Thoracic aorta (tissue), 2 donors: ENCODE measurements at regions not wholly inside any gene's neighbourhood (a gene's known extent, or its start where the extent isn't known, plus 50 kb on each side); places are given as distances from the start of the nearest gene placed in this dataset.

Source experiments
- ATAC-seq: fragments of 150-250 bp; one replicate; pipeline ENCODE4 v1.8.0; 2017; ENCODE audit warnings: low read depth; ENCODE audit not compliant: insufficient number of reproducible peaks, low FRiP score
- DNase-seq: peaks from one replicate; pipeline ENCODE4 v3.0.0-alpha.2; 2020; ENCODE audit warnings: low spot score
- H3K27ac ChIP-seq, 2 donors: fragments of 200-600 bp; sonication (generic); 1 replicate in 1 of 2; 2 replicates in 1 of 2; pipeline ENCODE4 v1.5.1; 2016; ENCODE audit warnings: mild to moderate bottlenecking in 2 of 2, moderate library complexity in 2 of 2
- H3K27me3 ChIP-seq: fragments of 200-600 bp; sonication (generic); replicated peaks from 2 replicates; pipeline ENCODE4 v1.6.0; 2016; ENCODE audit warnings: mild to moderate bottlenecking; ENCODE audit not compliant: insufficient read depth
- H3K36me3 ChIP-seq: fragments of 200-600 bp; sonication (generic); one replicate; pipeline ENCODE4 v1.5.1; 2016
- H3K4me1 ChIP-seq, 2 donors: fragments of 200-600 bp; sonication (generic); 1 replicate in 1 of 2; 2 replicates in 1 of 2; pipeline versions ENCODE4 v1.5.1 to v1.6.0; 2016; ENCODE audit warnings: low read depth in 2 of 2, mild to moderate bottlenecking in 1 of 2; ENCODE audit not compliant: control insufficient read depth in 1 of 2
- H3K4me3 ChIP-seq: fragments of 200-600 bp; sonication (generic); 2 replicates; pipeline ENCODE4 v1.5.1; 2016; ENCODE audit warnings: mild to moderate bottlenecking
- H3K9me3 ChIP-seq: fragments of 200-600 bp; sonication (generic); 2 replicates; pipeline ENCODE4 v1.5.1; 2016
- CTCF ChIP-seq: fragments of 200-600 bp; sonication (generic); IDR thresholded peaks from one replicate; pipeline ENCODE4 v1.5.1; 2019; ENCODE audit warnings: antibody characterized with exemption

- no peak for TF ChIP-seq CTCF
- peak overlapping the region in 1 of 2 donors; percentile 61 for H3K27ac ChIP-seq
- DNase-seq (no peak), ATAC-seq (peak; percentile 73)
- peaks cover 6 to 14% of the 10 kb centered on the region in 2 donors for H3K4me1 ChIP-seq
- H3K27me3 ChIP-seq: no peaks in the 10 kb centered on the region
- no peaks in the 10 kb centered on the region for H3K36me3 ChIP-seq
- peak overlapping the region; percentile 27 for H3K4me3 ChIP-seq
- no peaks in the 10 kb centered on the region for H3K9me3 ChIP-seq
These were observed 198.5 kb downstream of the ADGRG6 start for GRCh38 chr6:142500250-142500786.

- no peak overlapping the region for H3K4me3 ChIP-seq
- TF ChIP-seq CTCF: no peak
- no peak overlapping the region for H3K27ac ChIP-seq
- peaks cover 6 to 14% of the 10 kb centered on the region in 2 donors for H3K4me1 ChIP-seq
- DNase-seq (no peak), ATAC-seq (no peak)
- no peaks in the 10 kb centered on the region for H3K36me3 ChIP-seq
- H3K27me3 ChIP-seq: no peaks in the 10 kb centered on the region
- H3K9me3 ChIP-seq: no peaks in the 10 kb centered on the region
These were observed 200.0 kb downstream of the ADGRG6 start for GRCh38 chr6:142501795-142502194.

- DNase-seq: no peak
- TF ChIP-seq CTCF: no peak
- no peaks in the 10 kb centered on the region for H3K36me3 ChIP-seq
- no peak for ATAC-seq
- no peaks in the 10 kb centered on the region for H3K27me3 ChIP-seq
- no peak overlapping the region for H3K4me3 ChIP-seq
- no peak overlapping the region for H3K27ac ChIP-seq
- H3K4me1 ChIP-seq: no peaks in the 10 kb centered on the region
- no peaks in the 10 kb centered on the region for H3K9me3 ChIP-seq
These were observed 205.3 kb downstream of the ADGRG6 start for GRCh38 chr6:142507065-142507464.

- Histone ChIP-seq H3K4me3 (no peak overlapping the region), H3K9me3 (no peaks in the 10 kb centered on the region), H3K27ac (no peak overlapping the region), H3K27me3 (no peaks in the 10 kb centered on the region), H3K4me1 (no peaks in the 10 kb centered on the region), H3K36me3 (no peaks in the 10 kb centered on the region)
- DNase-seq: no peak
- TF ChIP-seq CTCF: no peak
- ATAC-seq: no peak
These were observed 208.4 kb downstream of the ADGRG6 start for GRCh38 chr6:142510211-142510610.

GRCh38 chr6:142518126-142518525, 216.3 kb downstream of the ADGRG6 start:
- no peaks in the 10 kb centered on the region for H3K9me3 ChIP-seq
- no peak for ATAC-seq
- H3K4me3 ChIP-seq: no peak overlapping the region
- H3K4me1 ChIP-seq: no peaks in the 10 kb centered on the region
- H3K27ac ChIP-seq: no peak overlapping the region
- TF ChIP-seq CTCF: no peak
- no peaks in the 10 kb centered on the region for H3K36me3 ChIP-seq
- DNase-seq: no peak
- H3K27me3 ChIP-seq: no peaks in the 10 kb centered on the region
